Adrenal gland (tissue), 9 donors: ENCODE measurements at regions not wholly inside any gene's neighbourhood (a gene's known extent, or its start where the extent isn't known, plus 50 kb on each side); places are given as distances from the start of the nearest gene placed in this dataset.

ENCODE experiments used
- DNase-seq, 7 donors: peaks; one replicate each; pipeline ENCODE4 v3.0.0-alpha.2; 2019 to 2020
- H3K27ac ChIP-seq, 5 donors: fragments of 200-600 bp; sonication (generic) in 4 of 5; 1 replicate in 3 of 5; 2 replicates in 2 of 5; pipeline versions ENCODE4 v1.5.1 to v1.8.0; 2016 to 2020; ENCODE audit warnings: mild to moderate bottlenecking in 1 of 5
- H3K27me3 ChIP-seq: fragments of 200-600 bp; 2 replicates; pipeline ENCODE4 v1.8.0; 2021
- H3K36me3 ChIP-seq, 2 donors: fragments of 200-600 bp; replicated peaks in 1 of 2; 1 replicate in 1 of 2; 2 replicates in 1 of 2; pipeline versions ENCODE4 v1.5.1 to v1.8.0; 2018 to 2022
- H3K4me1 ChIP-seq, 2 donors: fragments of 200-600 bp; replicated peaks in 1 of 2; 1 replicate in 1 of 2; 2 replicates in 1 of 2; pipeline versions ENCODE4 v1.5.1 to v1.8.0; 2018 to 2021
- H3K4me3 ChIP-seq, 4 donors: fragments of 200-600 bp; sonication (generic) in 3 of 4; one replicate each; pipeline ENCODE4 v1.5.1; 2016 to 2018
- H3K9me3 ChIP-seq, 3 donors: fragments of 200-600 bp; sonication (generic) in 1 of 3; replicated peaks in 1 of 3; 1 replicate in 2 of 3; 2 replicates in 1 of 3; pipeline versions ENCODE4 v1.5.1 to v1.8.0; 2016 to 2021
- CTCF ChIP-seq, 6 experiments: fragments of 450-650 bp in 4 of 6; fragments of 200-600 bp in 2 of 6; sonication (generic) in 1 of 6; IDR thresholded peaks; 1 replicate in 5 of 6; 2 replicates in 1 of 6; pipeline versions ENCODE4 v1.5.1 to v1.8.0; 2016 to 2021; ENCODE audit warnings: antibody characterized with exemption in 6 of 6, mild to moderate bottlenecking in 2 of 6, moderate library complexity in 1 of 6
- POLR2A ChIP-seq, 2 donors: fragments of 450-650 bp; IDR thresholded peaks; one replicate each; pipeline ENCODE4 v1.6.1; 2017; ENCODE audit warnings: antibody characterized with exemption in 2 of 2, mild to moderate bottlenecking in 2 of 2, moderate library complexity in 1 of 2
- WGBS, 4 donors: extraction: QIAGEN DNeasy Blood & Tissue Kit in 2 of 4; methylation state at CpG; one replicate each; pipeline versions ENCODE4 v1.1.5 to v1.1.7; 2013 to 2017; 5-methylcytosine and 5-hydroxymethylcytosine counted together
- intact Hi-C, 2 donors: fragments of 100-400 bp; cut with DNase I; formaldehyde crosslinking; loops; one replicate each; pipeline versions ENCODE4 v1.14.1 to v1.15.0; 2022 to 2023
- donor health status: healthy with polysubstance abuse.
- donor health status: Bipolar disorder and iron deficiency.
- donor health status: DM: yes; HTN: yes; CAD: no.
- donor health status: DM: no; HTN: no; CAD: no.
- donor health status: DM: no; HTN: no; CAD: no.

GRCh38 chr13:69077267-69077666 lies 1030.4 kb upstream of the ATXN8OS start:
- intact Hi-C loops: no loop called here
- H3K36me3 ChIP-seq: no peaks in the 10 kb centered on the region
- no peaks in the 10 kb centered on the region for H3K4me1 ChIP-seq
- DNase-seq: no peak
- no peaks in the 10 kb centered on the region for H3K27me3 ChIP-seq
- 60 to 64% (median 61%) methylated on average over 1 of the region's 1 CpG for WGBS, 4 donors
- H3K27ac ChIP-seq: no peak overlapping the region
- no peak for TF ChIP-seq POLR2A (IDR thresholded peaks at IDR 0.05)
- no peak overlapping the region for H3K4me3 ChIP-seq
- no peaks in the 10 kb centered on the region for H3K9me3 ChIP-seq

GRCh38 chr13:69069554-69070133 lies 1038.0 kb upstream of the ATXN8OS start:
- H3K9me3 ChIP-seq: no peaks in the 10 kb centered on the region
- no peak overlapping the region for H3K27ac ChIP-seq
- H3K27me3 ChIP-seq: no peaks in the 10 kb centered on the region
- H3K4me1 ChIP-seq: no peaks in the 10 kb centered on the region
- DNase-seq: no peak
- intact Hi-C loops: no loop called here
- 57 to 84% (median 72%) methylated on average over 1 of the region's 1 CpG for WGBS, 4 donors
- no peaks in the 10 kb centered on the region for H3K36me3 ChIP-seq
- TF ChIP-seq CTCF (IDR thresholded peaks at IDR 0.05): no peak
- no peak for TF ChIP-seq POLR2A (IDR thresholded peaks at IDR 0.05)
- H3K4me3 ChIP-seq: no peak overlapping the region

- Histone ChIP-seq H3K4me3 (no peak overlapping the region), H3K9me3 (no peaks in the 10 kb centered on the region), H3K4me1 (no peaks in the 10 kb centered on the region), H3K36me3 (no peaks in the 10 kb centered on the region), H3K27ac (no peak overlapping the region), H3K27me3 (no peaks in the 10 kb centered on the region)
- no peak for DNase-seq
- TF ChIP-seq POLR2A (IDR thresholded peaks at IDR 0.05) (no peak), CTCF (IDR thresholded peaks at IDR 0.05) (no peak)
- WGBS, 4 donors: 50 to 72% (median 62%) methylated on average over 1 of the region's 1 CpG
- intact Hi-C loops: no loop called here
Measured at GRCh38 chr13:69050696-69051095, 1056.9 kb upstream of the ATXN8OS start.

GRCh38 chr13:69044629-69045028 lies 1063.0 kb upstream of the ATXN8OS start:
- no peaks in the 10 kb centered on the region for H3K9me3 ChIP-seq
- no peak for DNase-seq
- intact Hi-C loops: no loop called here
- H3K4me1 ChIP-seq: no peaks in the 10 kb centered on the region
- H3K27ac ChIP-seq: no peak overlapping the region
- H3K36me3 ChIP-seq: no peaks in the 10 kb centered on the region
- no peaks in the 10 kb centered on the region for H3K27me3 ChIP-seq
- 87 to 93% (median 90%) methylated on average over 9 of the region's 9 CpGs for WGBS, 4 donors
- no peak overlapping the region for H3K4me3 ChIP-seq
- TF ChIP-seq CTCF (IDR thresholded peaks at IDR 0.05) (no peak), POLR2A (IDR thresholded peaks at IDR 0.05) (no peak)

GRCh38 chr13:69040898-69041297 lies 1066.7 kb upstream of the ATXN8OS start:
- H3K27me3 ChIP-seq: no peaks in the 10 kb centered on the region
- no peak overlapping the region for H3K4me3 ChIP-seq
- TF ChIP-seq CTCF (IDR thresholded peaks at IDR 0.05) (no peak), POLR2A (IDR thresholded peaks at IDR 0.05) (no peak)
- no peaks in the 10 kb centered on the region for H3K9me3 ChIP-seq
- H3K27ac ChIP-seq: no peak overlapping the region
- intact Hi-C loops: no loop called here
- DNase-seq: no peak
- no peaks in the 10 kb centered on the region for H3K4me1 ChIP-seq
- no peaks in the 10 kb centered on the region for H3K36me3 ChIP-seq
- 72 to 87% (median 80%) methylated on average over 2 of the region's 2 CpGs for WGBS, 4 donors
